ENCODE measurements at regions not wholly inside any gene's neighbourhood (a gene's known extent, or its start where the extent isn't known, plus 50 kb on each side); places are given as distances from the start of the nearest gene placed in this dataset.
"Not testable (repeated sequence)": the region's sequence is repeated elsewhere in the genome, so short reads cannot be mapped to it uniquely, and the experiment has no call there.

DNA sequence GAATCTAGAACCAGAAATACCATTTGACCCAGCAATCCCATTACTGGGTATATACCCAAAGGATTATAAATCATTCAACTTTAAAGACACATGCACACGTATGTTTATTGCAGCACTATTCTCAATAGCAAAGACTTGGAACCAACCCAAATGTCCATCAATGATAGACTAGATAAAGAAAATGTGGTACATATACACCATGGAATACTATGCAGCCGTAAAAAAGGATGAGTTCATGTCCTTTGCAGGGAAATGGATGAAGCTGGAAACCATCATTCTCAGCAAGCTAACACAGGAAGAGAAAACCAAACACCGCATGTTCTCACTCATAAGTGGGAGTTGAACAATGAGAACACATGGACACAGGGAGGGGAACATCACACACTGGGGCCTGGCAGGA is 154.0 kb upstream of the PTGFR start:
- H3K27me3 ChIP-seq (ENCODE audit: control insufficient read depth in 2 of 2, insufficient read depth in 2 of 2, low read length in 2 of 2); H3K9me3 ChIP-seq (ENCODE audit: control insufficient read depth in 2 of 3, low read length in 3 of 3); H3K4me3 ChIP-seq (ENCODE audit: low read length); H3K27ac Mint-ChIP-seq; ATAC-seq; H3K4me3 Mint-ChIP-seq; CTCF ChIA-PET; H3K36me3 Mint-ChIP-seq; H3K9me3 Mint-ChIP-seq; H3K4me1 ChIP-seq (ENCODE audit: control insufficient read depth in 2 of 2, insufficient read depth in 2 of 2, low read length in 2 of 2); DNase-seq; H3K36me3 ChIP-seq (ENCODE audit: control insufficient read depth in 2 of 3, insufficient read depth in 3 of 3, low read length in 3 of 3); POLR2A ChIA-PET; H3K27ac ChIP-seq (ENCODE audit: low read depth, low read length); H3K4me1 Mint-ChIP-seq: not testable (repeated sequence)
- intact Hi-C loops (cut with micrococcal nuclease) = loop anchor here in 1 of 2 donors (10.0 kb wide), 1 partner anchor 338 kb away; no protein-coding TSS in a partner anchor
- H3K27me3 Mint-ChIP-seq = peaks cover 0 to 11% (median 3%) of the 10 kb centered on the region in 5 donors

DNA sequence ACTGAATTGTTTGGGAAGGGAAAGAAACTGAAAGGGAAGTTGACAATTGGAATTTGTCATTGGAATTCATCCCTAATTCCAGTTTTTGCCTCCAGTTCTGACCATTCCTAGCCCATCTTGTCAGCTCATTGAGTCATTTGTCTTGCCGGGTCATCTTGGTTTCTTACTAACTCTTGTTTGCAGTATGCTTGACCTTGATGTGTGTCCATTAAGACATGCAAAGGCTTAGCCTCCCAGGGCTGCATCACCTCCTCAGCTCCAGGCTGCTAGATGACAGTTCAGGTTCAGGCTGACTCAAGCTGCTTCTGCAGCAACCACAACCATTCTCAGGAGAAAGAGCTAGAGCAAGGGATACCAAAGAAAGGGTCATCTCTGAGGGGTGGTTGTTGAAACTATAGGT is 151.3 kb upstream of the PTGFR start:
- POLR2A ChIA-PET = no interaction called here

GRCh38 chr1:78340006-78340405 is 150.8 kb upstream of the PTGFR start:
- Mint-ChIP-seq H3K36me3 (no peaks in the 10 kb centered on the region), H3K27ac (no peak overlapping the region), H3K9me3 (peaks cover 0 to 5% (median 0%) of the 10 kb centered on the region in 11 donors), H3K27me3 (peaks cover 0 to 11% (median 5%) of the 10 kb centered on the region in 5 donors), H3K4me1 (no peaks in the 10 kb centered on the region), H3K4me3 (no peak overlapping the region)
- Histone ChIP-seq H3K27ac (ENCODE audit: low read depth, low read length) (no peak overlapping the region), H3K4me3 (ENCODE audit: low read length) (no peak overlapping the region), H3K9me3 (ENCODE audit: control insufficient read depth in 2 of 3, low read length in 3 of 3) (no peaks in the 10 kb centered on the region), H3K4me1 (ENCODE audit: control insufficient read depth in 2 of 2, insufficient read depth in 2 of 2, low read length in 2 of 2) (no peaks in the 10 kb centered on the region), H3K27me3 (ENCODE audit: control insufficient read depth in 2 of 2, insufficient read depth in 2 of 2, low read length in 2 of 2) (no peaks in the 10 kb centered on the region), H3K36me3 (ENCODE audit: control insufficient read depth in 2 of 3, insufficient read depth in 3 of 3, low read length in 3 of 3) (no peaks in the 10 kb centered on the region)
- intact Hi-C loops (cut with micrococcal nuclease) = no loop called here
- no peak for DNase-seq
- CTCF ChIA-PET = no interaction called here
- no peak for ATAC-seq
- POLR2A ChIA-PET = no interaction called here

More for the DNA sequence above, 151.3 kb upstream of the PTGFR start:
- no peaks in the 10 kb centered on the region for H3K9me3 ChIP-seq (ENCODE audit: control insufficient read depth in 2 of 3, low read length in 3 of 3)
- H3K27me3 ChIP-seq (ENCODE audit: control insufficient read depth in 2 of 2, insufficient read depth in 2 of 2, low read length in 2 of 2) = no peaks in the 10 kb centered on the region
- no peak overlapping the region for H3K27ac Mint-ChIP-seq
- H3K36me3 ChIP-seq (ENCODE audit: control insufficient read depth in 2 of 3, insufficient read depth in 3 of 3, low read length in 3 of 3) = no peaks in the 10 kb centered on the region
- CTCF ChIA-PET = no interaction called here
- no peak for DNase-seq
- H3K4me1 Mint-ChIP-seq = no peaks in the 10 kb centered on the region
- no peak overlapping the region for H3K27ac ChIP-seq (ENCODE audit: low read depth, low read length)
- no peak overlapping the region for H3K4me3 Mint-ChIP-seq
- H3K27me3 Mint-ChIP-seq = peaks cover 0 to 11% (median 5%) of the 10 kb centered on the region in 5 donors
- peaks cover 0 to 5% (median 0%) of the 10 kb centered on the region in 11 donors for H3K9me3 Mint-ChIP-seq
- H3K36me3 Mint-ChIP-seq = no peaks in the 10 kb centered on the region
- ATAC-seq = no peak
- no peak overlapping the region for H3K4me3 ChIP-seq (ENCODE audit: low read length)
- intact Hi-C loops (cut with micrococcal nuclease) = loop anchor here in 1 of 2 donors (10.0 kb wide), 1 partner anchor 335 kb away; no protein-coding TSS in a partner anchor
- no peaks in the 10 kb centered on the region for H3K4me1 ChIP-seq (ENCODE audit: control insufficient read depth in 2 of 2, insufficient read depth in 2 of 2, low read length in 2 of 2)

DNA sequence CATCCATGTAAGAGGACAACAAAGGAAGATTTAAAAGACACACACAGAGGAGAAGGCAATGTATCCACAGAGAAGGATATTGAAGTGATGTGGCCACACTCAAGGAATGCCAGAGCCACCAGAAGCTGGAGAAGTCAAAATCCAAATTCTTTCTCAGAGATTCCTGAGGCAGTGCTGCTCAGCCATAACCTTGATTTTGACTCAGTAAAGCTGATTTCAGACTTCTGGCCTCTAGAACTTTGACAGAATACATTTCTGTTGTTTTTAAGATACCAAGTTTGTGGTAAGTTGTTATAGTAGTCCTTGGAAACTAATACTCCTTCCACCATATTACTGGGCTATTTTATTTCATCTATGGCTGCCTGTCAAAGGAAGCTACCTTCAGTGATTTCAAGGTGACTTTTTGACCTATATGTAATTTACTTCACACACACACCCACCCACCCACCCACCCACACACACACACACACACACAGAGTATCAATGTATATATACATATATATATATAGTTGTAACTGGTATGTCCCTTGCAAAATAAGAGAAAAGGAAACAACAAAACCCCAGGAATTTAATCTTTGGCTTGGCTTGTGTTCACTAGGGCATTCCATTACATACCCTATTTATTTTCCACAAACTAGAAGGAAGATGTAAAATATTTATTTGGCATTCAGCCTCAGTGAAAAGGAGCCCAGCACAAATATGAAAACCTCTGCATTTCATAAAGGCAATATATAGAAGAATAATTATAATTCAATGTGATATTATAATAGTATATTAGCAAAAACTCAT is 142.1 kb upstream of the PTGFR start:
- no peak overlapping the region for H3K4me3 Mint-ChIP-seq
- CTCF ChIA-PET = no interaction called here

GRCh38 chr1:78351551-78352216 is 139.1 kb upstream of the PTGFR start:
- no peak for DNase-seq
- peaks cover 0 to 10% (median 0%) of the 10 kb centered on the region in 5 donors for H3K27me3 Mint-ChIP-seq
- peaks cover 0 to 4% (median 0%) of the 10 kb centered on the region in 11 donors for H3K9me3 Mint-ChIP-seq
- Histone ChIP-seq H3K36me3 (ENCODE audit: control insufficient read depth in 2 of 3, insufficient read depth in 3 of 3, low read length in 3 of 3) (no peaks in the 10 kb centered on the region), H3K27me3 (ENCODE audit: control insufficient read depth in 2 of 2, insufficient read depth in 2 of 2, low read length in 2 of 2) (no peaks in the 10 kb centered on the region), H3K4me3 (ENCODE audit: low read length) (no peak overlapping the region), H3K9me3 (ENCODE audit: control insufficient read depth in 2 of 3, low read length in 3 of 3) (no peaks in the 10 kb centered on the region), H3K4me1 (ENCODE audit: control insufficient read depth in 2 of 2, insufficient read depth in 2 of 2, low read length in 2 of 2) (no peaks in the 10 kb centered on the region), H3K27ac (ENCODE audit: low read depth, low read length) (no peak overlapping the region)
- intact Hi-C loops (cut with micrococcal nuclease) = no loop called here
- CTCF ChIA-PET = no interaction called here
- ATAC-seq = no peak
- H3K27ac Mint-ChIP-seq = no peak overlapping the region
- H3K4me3 Mint-ChIP-seq = no peak overlapping the region
- H3K4me1 Mint-ChIP-seq = no peaks in the 10 kb centered on the region
- POLR2A ChIA-PET = no interaction called here
- no peaks in the 10 kb centered on the region for H3K36me3 Mint-ChIP-seq

More for the DNA sequence above, 142.1 kb upstream of the PTGFR start:
- ATAC-seq = no peak
- intact Hi-C loops (cut with micrococcal nuclease) = no loop called here
- no peak for DNase-seq
- H3K27ac ChIP-seq (ENCODE audit: low read depth, low read length) = no peak overlapping the region
- H3K27ac Mint-ChIP-seq = no peak overlapping the region
- H3K27me3 ChIP-seq (ENCODE audit: control insufficient read depth in 2 of 2, insufficient read depth in 2 of 2, low read length in 2 of 2) = no peaks in the 10 kb centered on the region
- H3K4me3 ChIP-seq (ENCODE audit: low read length) = no peak overlapping the region
- no peaks in the 10 kb centered on the region for H3K9me3 ChIP-seq (ENCODE audit: control insufficient read depth in 2 of 3, low read length in 3 of 3)
- no peaks in the 10 kb centered on the region for H3K4me1 Mint-ChIP-seq
- H3K36me3 Mint-ChIP-seq = no peaks in the 10 kb centered on the region
- no peaks in the 10 kb centered on the region for H3K4me1 ChIP-seq (ENCODE audit: control insufficient read depth in 2 of 2, insufficient read depth in 2 of 2, low read length in 2 of 2)
- H3K36me3 ChIP-seq (ENCODE audit: control insufficient read depth in 2 of 3, insufficient read depth in 3 of 3, low read length in 3 of 3) = no peaks in the 10 kb centered on the region
- H3K9me3 Mint-ChIP-seq = peaks cover 0 to 4% (median 0%) of the 10 kb centered on the region in 11 donors
- peaks cover 0 to 10% (median 0%) of the 10 kb centered on the region in 5 donors for H3K27me3 Mint-ChIP-seq
- POLR2A ChIA-PET = no interaction called here

GRCh38 chr1:78355656-78356055 is 135.1 kb upstream of the PTGFR start:
- Histone ChIP-seq H3K36me3 (ENCODE audit: control insufficient read depth in 2 of 3, insufficient read depth in 3 of 3, low read length in 3 of 3) (no peaks in the 10 kb centered on the region), H3K27ac (ENCODE audit: low read depth, low read length) (no peak overlapping the region), H3K27me3 (ENCODE audit: control insufficient read depth in 2 of 2, insufficient read depth in 2 of 2, low read length in 2 of 2) (no peaks in the 10 kb centered on the region), H3K4me1 (ENCODE audit: control insufficient read depth in 2 of 2, insufficient read depth in 2 of 2, low read length in 2 of 2) (no peaks in the 10 kb centered on the region), H3K4me3 (ENCODE audit: low read length) (no peak overlapping the region), H3K9me3 (ENCODE audit: control insufficient read depth in 2 of 3, low read length in 3 of 3) (no peaks in the 10 kb centered on the region)
- intact Hi-C loops (cut with micrococcal nuclease) = no loop called here
- ATAC-seq = no peak
- Mint-ChIP-seq H3K9me3 (peaks cover 0 to 4% (median 0%) of the 10 kb centered on the region in 11 donors), H3K27ac (no peak overlapping the region), H3K36me3 (no peaks in the 10 kb centered on the region), H3K4me1 (no peaks in the 10 kb centered on the region), H3K4me3 (no peak overlapping the region), H3K27me3 (peaks cover 0 to 7% (median 0%) of the 10 kb centered on the region in 5 donors)
- POLR2A ChIA-PET = no interaction called here
- CTCF ChIA-PET = no interaction called here
- no peak for DNase-seq

Data from naive thymus-derived CD4-positive, alpha-beta T cell (primary cell).